H1 (cell line): ENCODE measurements at regions not wholly inside any gene's neighbourhood (a gene's known extent, or its start where the extent isn't known, plus 50 kb on each side); places are given as distances from the start of the nearest gene placed in this dataset.

Experiments
- CTCF ChIA-PET: fragments of 300-600 bp; sonication (Branson Sonifier 250); formaldehyde crosslinking; loops from one replicate; lab custom pipeline; 2021; ENCODE audit not compliant: partially characterized antibody; lab: Charles Lee
- POLR2A ChIA-PET: fragments of 300-600 bp; sonication (Branson Sonifier 250); formaldehyde crosslinking; loops from one replicate; lab custom pipeline; 2021; ENCODE audit warnings: inconsistent platforms; ENCODE audit not compliant: partially characterized antibody; lab: Charles Lee
- DNase-seq, 2 experiments: peaks; one replicate each; pipeline versions ENCODE4 v3.0.0 to v3.0.0-alpha.2; 2010 to 2022; ENCODE audit warnings: low spot score in 2 of 2, low read depth in 1 of 2, mixed read lengths in 1 of 2
- FAIRE-seq: peaks from 2 replicates; lab custom pipeline; 2011; peaks lifted over from hg19 to GRCh38; lab: Jason Lieb, UNC
- H2AFZ ChIP-seq: 2 replicates; pipeline ENCODE4 v1.8.1; 2012; ENCODE audit warnings: low read length, inconsistent platforms
- H2AK5ac ChIP-seq: 2 replicates; pipeline ENCODE4 v1.6.1; 2013; ENCODE audit warnings: low read depth, low read length
- H2BK120ac ChIP-seq: replicated peaks from 2 replicates; pipeline ENCODE3; 2013; ENCODE audit warnings: low read depth, low read length, inconsistent platforms
- H2BK12ac ChIP-seq: 2 replicates; pipeline ENCODE4 v1.6.1; 2013; ENCODE audit warnings: low read depth, low read length
- H2BK15ac ChIP-seq: 2 replicates; pipeline ENCODE4 v1.6.1; 2013; ENCODE audit warnings: low read length
- H2BK20ac ChIP-seq: 2 replicates; pipeline ENCODE4 v1.6.1; 2013; ENCODE audit warnings: low read length
- H2BK5ac ChIP-seq: 2 replicates; pipeline ENCODE4 v1.6.1; 2013; ENCODE audit warnings: low read depth, low read length
- H3K14ac ChIP-seq: 2 replicates; pipeline ENCODE4 v1.6.1; 2013; ENCODE audit warnings: inconsistent platforms; ENCODE audit not compliant: insufficient read length
- H3K18ac ChIP-seq: 2 replicates; pipeline ENCODE4 v1.6.1; 2013; ENCODE audit warnings: low read length; ENCODE audit errors: extremely low read depth
- H3K23ac ChIP-seq: 2 replicates; pipeline ENCODE4 v1.6.1; 2013; ENCODE audit warnings: inconsistent platforms; ENCODE audit not compliant: insufficient read length
- H3K23me2 ChIP-seq: 2 replicates; pipeline ENCODE4 v1.6.1; 2013; ENCODE audit warnings: low read depth, low read length
- H3K27ac ChIP-seq: 2 replicates; pipeline ENCODE4 v1.6.1; 2011; ENCODE audit warnings: low read depth, low read length, inconsistent platforms
- H3K27me3 ChIP-seq, 4 experiments: replicated peaks in 1 of 4; 1 replicate in 1 of 4; 2 replicates in 3 of 4; pipeline versions ENCODE4 v1.6.1 to v1.8.1; 2011 to 2013; ENCODE audit warnings: low read length in 3 of 4, mild to moderate bottlenecking in 3 of 4, inconsistent platforms in 2 of 4, mixed read lengths in 2 of 4, moderate library complexity in 1 of 4; ENCODE audit not compliant: control insufficient read depth in 3 of 4, insufficient read depth in 3 of 4; ENCODE audit errors: extremely low read depth in 1 of 4
- H3K36me3 ChIP-seq, 4 experiments: 2 replicates each; pipeline versions ENCODE4 v1.6.1 to v1.8.1; 2011 to 2013; ENCODE audit warnings: mild to moderate bottlenecking in 4 of 4, low read length in 3 of 4, moderate library complexity in 2 of 4, control low read depth in 1 of 4, inconsistent platforms in 1 of 4; ENCODE audit not compliant: insufficient read depth in 4 of 4, control insufficient read depth in 2 of 4
- H3K4ac ChIP-seq: replicated peaks from 2 replicates; pipeline ENCODE3; 2013; ENCODE audit warnings: low read length, low read depth, mixed read lengths, inconsistent platforms; ENCODE audit not compliant: insufficient read length
- H3K4me1 ChIP-seq, 4 experiments: replicated peaks in 1 of 4; 1 replicate in 1 of 4; 2 replicates in 3 of 4; pipeline versions ENCODE4 v1.6.1 to v1.8.1; 2011 to 2013; ENCODE audit warnings: low read length in 3 of 4, inconsistent platforms in 2 of 4, mixed read lengths in 1 of 4; ENCODE audit not compliant: insufficient read depth in 4 of 4, control insufficient read depth in 3 of 4
- H3K4me2 ChIP-seq, 2 experiments: 2 replicates each; pipeline versions ENCODE4 v1.6.1 to v1.8.1; 2011 to 2013; ENCODE audit warnings: low read depth in 2 of 2, low read length in 2 of 2, control low read depth in 1 of 2, inconsistent platforms in 1 of 2, mild to moderate bottlenecking in 1 of 2; ENCODE audit not compliant: insufficient read depth in 1 of 2
- H3K4me3 ChIP-seq, 4 experiments: fragments of 200-600, 300-600 bp in 1 of 4; sonication (generic), shearing (Covaris generic), sonication (Bioruptor Twin) in 1 of 4; 2 replicates each; pipeline versions ENCODE4 v1.5.1 to v1.8.1; 2011 to 2016; ENCODE audit warnings: low read length in 4 of 4, low read depth in 3 of 4, control low read depth in 2 of 4, inconsistent platforms in 2 of 4, mild to moderate bottlenecking in 2 of 4, mixed read lengths in 1 of 4, moderate library complexity in 1 of 4; ENCODE audit not compliant: insufficient read depth in 2 of 4; ENCODE audit errors: extremely low read depth in 1 of 4
- H3K56ac ChIP-seq: replicated peaks from 2 replicates; pipeline ENCODE3; 2013; ENCODE audit warnings: low read depth, mild to moderate bottlenecking, mixed read lengths, low read length, inconsistent platforms; ENCODE audit not compliant: insufficient read length
- H3K79me1 ChIP-seq: 2 replicates; pipeline ENCODE4 v1.6.1; 2013; ENCODE audit warnings: low read depth, low read length, control low read depth
- H3K79me2 ChIP-seq, 2 experiments: 2 replicates each; pipeline versions ENCODE4 v1.6.1 to v1.8.1; 2012 to 2013; ENCODE audit warnings: low read length in 2 of 2, mild to moderate bottlenecking in 2 of 2, inconsistent platforms in 1 of 2; ENCODE audit not compliant: insufficient read depth in 2 of 2, control insufficient read depth in 1 of 2
- H3K9ac ChIP-seq, 4 experiments: replicated peaks in 1 of 4; 1 replicate in 1 of 4; 2 replicates in 3 of 4; pipeline versions ENCODE4 v1.6.1 to v1.8.1; 2011 to 2013; ENCODE audit warnings: low read depth in 3 of 4, low read length in 3 of 4, control low read depth in 2 of 4, mild to moderate bottlenecking in 2 of 4, moderate library complexity in 2 of 4, inconsistent platforms in 1 of 4; ENCODE audit errors: extremely low read depth in 1 of 4
- H3K9me3 ChIP-seq, 2 experiments: 2 replicates each; pipeline versions ENCODE4 v1.6.1 to v1.8.1; 2012 to 2013; ENCODE audit warnings: mild to moderate bottlenecking in 2 of 2, moderate library complexity in 2 of 2, control low read depth in 1 of 2, inconsistent platforms in 1 of 2, low read depth in 1 of 2, low read length in 1 of 2, mixed read lengths in 1 of 2; ENCODE audit not compliant: insufficient read depth in 2 of 2
- H4K20me1 ChIP-seq, 2 experiments: replicated peaks in 1 of 2; 2 replicates each; pipeline versions ENCODE3 to v1.8.1; 2011 to 2013; ENCODE audit warnings: inconsistent platforms in 2 of 2, low read length in 2 of 2, mild to moderate bottlenecking in 1 of 2; ENCODE audit not compliant: insufficient read depth in 2 of 2, control insufficient read depth in 1 of 2
- H4K5ac ChIP-seq: 2 replicates; pipeline ENCODE4 v1.6.1; 2013; ENCODE audit warnings: low read length, low read depth, mixed read lengths, inconsistent platforms; ENCODE audit not compliant: insufficient read length
- H4K8ac ChIP-seq: 2 replicates; pipeline ENCODE4 v1.8.0; 2013; ENCODE audit warnings: mild to moderate bottlenecking, moderate library complexity, low read length, inconsistent platforms; ENCODE audit not compliant: insufficient read depth; ENCODE audit errors: extremely low read depth
- H4K91ac ChIP-seq: replicated peaks from 2 replicates; pipeline ENCODE3; 2013; ENCODE audit warnings: low read length, mixed read lengths, inconsistent platforms; ENCODE audit not compliant: insufficient read length
- CREB1 ChIP-seq: IDR thresholded peaks from 2 replicates; pipeline ENCODE4 v1.6.1; 2012; ENCODE audit warnings: inconsistent platforms
- RXRA ChIP-seq: IDR thresholded peaks from 2 replicates; pipeline ENCODE4 v1.6.1; 2011; ENCODE audit warnings: low read depth, mild to moderate bottlenecking, low read length, moderate library complexity; ENCODE audit not compliant: insufficient read depth
- SIRT6 ChIP-seq: IDR thresholded peaks from one replicate; pipeline ENCODE4 v1.7.1; 2012; ENCODE audit warnings: low read length, inconsistent platforms
- WGBS, 2 experiments: shearing (Covaris generic) in 1 of 2; methylation state at CpG; one replicate each; pipeline versions ENCODE4 v1.1.6 to v1.1.7; 2013 to 2015; ENCODE audit warnings: low lambda C conversion rate in 2 of 2, mixed read lengths in 2 of 2, inconsistent platforms in 1 of 2, low coverage in 1 of 2, missing lambda C conversion rate in 1 of 2; ENCODE audit not compliant: insufficient replicate concordance in 2 of 2, insufficient coverage in 1 of 2, insufficient read length in 1 of 2; ENCODE audit errors: extremely low coverage in 1 of 2, missing lambda C conversion rate in 1 of 2; 5-methylcytosine and 5-hydroxymethylcytosine counted together
- TF ChIP-seq, protein P1 (sequence below): IDR thresholded peaks from 2 replicates; pipeline ENCODE4 v1.6.1; 2011; ENCODE audit warnings: low read depth, mild to moderate bottlenecking, low read length; ENCODE audit not compliant: insufficient read depth

GRCh38 chr3:115464036-115464435 is 159.3 kb upstream of the GAP43 start:
- POLR2A ChIA-PET, result no interaction called here
- H2BK5ac ChIP-seq, result no peak overlapping the region
- H4K5ac ChIP-seq, result no peak overlapping the region
- H3K36me3 ChIP-seq, result no peaks in the 10 kb centered on the region
- H3K27ac ChIP-seq, result no peak overlapping the region
- no peak overlapping the region for H4K8ac ChIP-seq
- no peaks in the 10 kb centered on the region for H3K23me2 ChIP-seq
- H3K14ac ChIP-seq, result no peak overlapping the region
- H3K9me3 ChIP-seq, result 0 out of 4 replicates have a peak, but pooled peaks cover 0 to 5% of the 10 kb centered on the region in 2 experiments
- no peak overlapping the region for H2AK5ac ChIP-seq
- H3K4me3 ChIP-seq, result no peak overlapping the region
- no peaks in the 10 kb centered on the region for H3K4me1 ChIP-seq
- TF ChIP-seq SIRT6, result no peak
- no peak for TF ChIP-seq CREB1
- TF ChIP-seq, protein P1, sequence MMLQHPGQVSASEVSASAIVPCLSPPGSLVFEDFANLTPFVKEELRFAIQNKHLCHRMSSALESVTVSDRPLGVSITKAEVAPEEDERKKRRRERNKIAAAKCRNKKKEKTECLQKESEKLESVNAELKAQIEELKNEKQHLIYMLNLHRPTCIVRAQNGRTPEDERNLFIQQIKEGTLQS, result no peak
- no peak for TF ChIP-seq RXRA
- no peak overlapping the region for H3K9ac ChIP-seq
- FAIRE-seq (no peak), DNase-seq (no peak)
- no peaks in the 10 kb centered on the region for H3K79me1 ChIP-seq
- no peaks in the 10 kb centered on the region for H3K27me3 ChIP-seq
- H4K91ac ChIP-seq, result no peak overlapping the region
- 90% methylated on average over 2 of the region's 2 CpGs; no CpG with 5 or more reads in 1 of the 2 experiments for WGBS, 2 experiments
- no peak overlapping the region for H2BK12ac ChIP-seq
- no peak overlapping the region for H2AFZ ChIP-seq
- CTCF ChIA-PET, result no interaction called here
- no peak overlapping the region for H3K4me2 ChIP-seq
- no peaks in the 10 kb centered on the region for H3K79me2 ChIP-seq
- H2BK20ac ChIP-seq, result no peak overlapping the region
- no peak overlapping the region for H3K56ac ChIP-seq
- H2BK120ac ChIP-seq, result no peak overlapping the region
- no peak overlapping the region for H2BK15ac ChIP-seq
- H3K4ac ChIP-seq, result no peak overlapping the region
- H3K23ac ChIP-seq, result no peak overlapping the region
- H4K20me1 ChIP-seq, result no peaks in the 10 kb centered on the region
- no peak overlapping the region for H3K18ac ChIP-seq
